ENCODE measurements at regions not wholly inside any gene's neighbourhood (a gene's known extent, or its start where the extent isn't known, plus 50 kb on each side); places are given as distances from the start of the nearest gene placed in this dataset.

- no peak for DNase-seq (ENCODE audit: low spot score)
- Histone ChIP-seq H3K4me1 (ENCODE audit: control insufficient read depth in 4 of 4, insufficient read depth in 4 of 4, low read length in 3 of 4) (no peaks in the 10 kb centered on the region), H3K27me3 (ENCODE audit: control insufficient read depth in 4 of 4, insufficient read depth in 4 of 4, low read length in 3 of 4) (no peaks in the 10 kb centered on the region), H3K9me3 (ENCODE audit: control insufficient read depth in 4 of 4, low read length in 3 of 4) (peaks cover 0 to 7% (median 0%) of the 10 kb centered on the region in 4 donors), H3K4me3 (ENCODE audit: low read depth in 1 of 3, low read length in 3 of 3) (no peak overlapping the region), H3K36me3 (ENCODE audit: control insufficient read depth in 4 of 4, insufficient read depth in 3 of 4, low read depth in 1 of 4, low read length in 3 of 4) (no peaks in the 10 kb centered on the region), H3K27ac (ENCODE audit: low read depth in 1 of 2, low read length in 2 of 2) (no peak overlapping the region), H3K9ac (ENCODE audit: low read depth in 1 of 2, low read length in 2 of 2) (no peak overlapping the region)
- TF ChIP-seq FOXA2 (IDR thresholded peaks at IDR 0.05) (no peak), SP1 (IDR thresholded peaks at IDR 0.05) (no peak), ATF3 (IDR thresholded peaks at IDR 0.05) (no peak), RXRA (IDR thresholded peaks at IDR 0.05) (no peak), HNF4G (IDR thresholded peaks at IDR 0.05) (no peak), RAD21 (IDR thresholded peaks at IDR 0.05) (no peak), ZBTB33 (IDR thresholded peaks at IDR 0.05) (no peak), YY1 (IDR thresholded peaks at IDR 0.05) (no peak), REST (IDR thresholded peaks at IDR 0.05) (no peak), NR2F2 (IDR thresholded peaks at IDR 0.05) (no peak), MAX (IDR thresholded peaks at IDR 0.05) (no peak)
- WGBS: 45% methylated on average over 2 of the region's 2 CpGs
These were observed 107.7 kb downstream of the SCG2 start for GRCh38 chr2:223494496-223494895.

- WGBS: 70% methylated on average over 2 of the region's 2 CpGs
- H3K27me3 ChIP-seq (ENCODE audit: control insufficient read depth in 4 of 4, insufficient read depth in 4 of 4, low read length in 3 of 4): no peaks in the 10 kb centered on the region
- peaks cover 0 to 7% (median 0%) of the 10 kb centered on the region in 4 donors for H3K9me3 ChIP-seq (ENCODE audit: control insufficient read depth in 4 of 4, low read length in 3 of 4)
- DNase-seq (ENCODE audit: low spot score): no peak
- H3K4me1 ChIP-seq (ENCODE audit: control insufficient read depth in 4 of 4, insufficient read depth in 4 of 4, low read length in 3 of 4): no peaks in the 10 kb centered on the region
- no peaks in the 10 kb centered on the region for H3K36me3 ChIP-seq (ENCODE audit: control insufficient read depth in 4 of 4, insufficient read depth in 3 of 4, low read depth in 1 of 4, low read length in 3 of 4)
- TF ChIP-seq EGR1 (IDR thresholded peaks at IDR 0.05; ENCODE audit: low read depth in 2 of 2): no peak
- no peak for TF ChIP-seq CTCF (IDR thresholded peaks at IDR 0.05; ENCODE audit: low read depth, low read length, missing input control)
- no peak for TF ChIP-seq ATF3 (IDR thresholded peaks at IDR 0.05)
- TF ChIP-seq FOXA2 (IDR thresholded peaks at IDR 0.05): no peak
- no peak for TF ChIP-seq REST (IDR thresholded peaks at IDR 0.05)
- TF ChIP-seq FOXA1 (IDR thresholded peaks at IDR 0.05): no peak
- TF ChIP-seq HNF4G (IDR thresholded peaks at IDR 0.05): no peak
- TF ChIP-seq GABPA (IDR thresholded peaks at IDR 0.05 in 1 of 2, conservative IDR thresholded peaks at IDR 0.05 in 1 of 2): no peak
- no peak for TF ChIP-seq YY1 (IDR thresholded peaks at IDR 0.05)
- no peak for TF ChIP-seq RXRA (IDR thresholded peaks at IDR 0.05)
- no peak for TF ChIP-seq NR2F2 (IDR thresholded peaks at IDR 0.05)
- no peak for TF ChIP-seq JUND (IDR thresholded peaks at IDR 0.05)
- no peak for TF ChIP-seq TAF1 (conservative IDR thresholded peaks at IDR 0.05)
- no peak for TF ChIP-seq RAD21 (IDR thresholded peaks at IDR 0.05)
- TF ChIP-seq ZBTB33 (IDR thresholded peaks at IDR 0.05): no peak
- no peak overlapping the region for H3K27ac ChIP-seq (ENCODE audit: low read depth in 1 of 2, low read length in 2 of 2)
- H3K9ac ChIP-seq (ENCODE audit: low read depth in 1 of 2, low read length in 2 of 2): no peak overlapping the region
- H3K4me3 ChIP-seq (ENCODE audit: low read depth in 1 of 3, low read length in 3 of 3): no peak overlapping the region
These were observed 107.2 kb downstream of the SCG2 start for GRCh38 chr2:223494942-223495341.

Data from liver (tissue), 8 donors.